ENCODE measurements at regions not wholly inside any gene's neighbourhood (a gene's known extent, or its start where the extent isn't known, plus 50 kb on each side); places are given as distances from the start of the nearest gene placed in this dataset.

DNA sequence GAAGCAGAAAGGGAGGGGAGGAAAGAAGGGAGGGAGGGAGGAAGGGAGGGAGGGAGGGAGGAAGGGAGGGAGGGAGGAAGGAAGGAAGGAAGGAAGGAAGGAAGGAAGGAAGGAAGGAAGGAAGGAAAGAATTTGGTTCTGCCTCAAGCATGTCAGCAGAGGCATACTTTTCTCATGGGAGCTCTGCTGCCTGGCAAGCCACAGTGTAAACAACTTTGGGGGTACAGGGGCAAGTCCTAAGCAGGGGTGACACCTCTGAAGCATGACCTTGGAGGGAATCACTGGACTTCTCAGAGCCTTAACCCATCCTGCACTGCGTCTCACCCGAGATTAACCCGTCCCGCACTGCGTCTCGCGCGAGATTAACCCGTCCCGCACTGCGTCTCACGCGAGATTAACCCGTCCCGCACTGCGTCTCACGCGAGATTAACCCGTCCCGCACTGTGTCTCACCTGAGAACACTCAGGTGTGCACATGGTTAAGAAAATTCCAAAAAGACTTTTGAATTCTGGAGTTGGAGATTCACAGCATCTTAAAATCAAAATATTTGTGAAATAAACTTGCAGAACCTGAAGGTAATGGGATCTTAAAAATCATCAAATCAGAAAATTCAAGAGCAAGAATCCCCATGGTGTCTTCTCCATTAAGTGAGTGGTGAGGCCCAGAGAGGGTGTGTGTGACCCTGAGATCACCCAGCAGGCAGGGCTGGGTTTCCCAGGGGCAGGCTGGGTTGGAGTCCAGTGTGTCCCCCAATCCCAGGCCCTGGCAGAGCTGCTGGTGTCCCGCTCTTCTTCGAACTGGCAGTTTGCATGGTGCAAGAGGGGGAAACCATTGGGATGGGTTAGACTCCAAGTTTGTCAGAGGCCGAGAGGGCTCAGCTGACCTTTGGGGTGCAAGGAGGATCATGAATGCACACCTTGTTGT lies 190.4 kb downstream of the MN1 start:
- no peak overlapping the region for H3K9ac ChIP-seq (ENCODE audit: low read length)
- H3K9me3 ChIP-seq (ENCODE audit: insufficient read depth, low read length): no peaks in the 10 kb centered on the region

DNA sequence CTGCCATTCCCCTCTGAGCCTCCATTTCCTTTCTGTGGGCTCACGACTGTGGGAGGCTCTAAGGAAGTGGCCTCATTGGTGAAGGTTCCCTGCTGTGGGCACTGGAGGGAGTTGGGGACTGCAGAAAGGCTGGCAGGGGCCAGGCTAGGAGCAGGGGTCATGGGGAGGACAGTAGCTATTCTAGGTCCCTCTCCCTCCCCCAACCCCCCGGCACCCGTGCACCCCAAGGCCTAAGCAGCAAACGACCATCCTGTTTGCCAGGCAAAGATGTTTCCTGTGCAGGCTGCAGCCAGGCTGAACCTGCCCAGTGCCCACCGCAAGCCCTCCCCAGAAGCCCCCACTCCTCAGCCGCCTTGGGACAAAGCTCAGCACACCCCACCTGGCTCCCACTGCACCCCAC lies 189.4 kb downstream of the MN1 start:
- no peaks in the 10 kb centered on the region for H4K20me1 ChIP-seq (ENCODE audit: insufficient read depth, low read length)
- H3K79me2 ChIP-seq (ENCODE audit: low read length): no peaks in the 10 kb centered on the region
- H3K27ac ChIP-seq (ENCODE audit: low read length): no peak overlapping the region
- no peak overlapping the region for H3K4me3 ChIP-seq (ENCODE audit: low read length)
- H3K4me1 ChIP-seq (ENCODE audit: low read length): no peaks in the 10 kb centered on the region
- TF ChIP-seq CTCF (IDR thresholded peaks at IDR 0.05; ENCODE audit: low read depth, low read length): no peak
- no peak overlapping the region for H3K4me2 ChIP-seq (ENCODE audit: low read length)
- H2AFZ ChIP-seq (ENCODE audit: low read depth, low read length): no peak overlapping the region
- H3K9ac ChIP-seq (ENCODE audit: low read length): no peak overlapping the region
- no peaks in the 10 kb centered on the region for H3K36me3 ChIP-seq (replicated peaks; ENCODE audit: low read depth, low read length)
- peaks cover 5% of the 10 kb centered on the region; the same call in 1 of the 2 replicates for H3K27me3 ChIP-seq (ENCODE audit: low read depth, low read length)
- H3K9me3 ChIP-seq (ENCODE audit: insufficient read depth, low read length): no peaks in the 10 kb centered on the region

More for the DNA sequence above, 190.4 kb downstream of the MN1 start:
- peaks cover 5% of the 10 kb centered on the region; the same call in 1 of the 2 replicates for H3K27me3 ChIP-seq (ENCODE audit: low read depth, low read length)
- no peaks in the 10 kb centered on the region for H4K20me1 ChIP-seq (ENCODE audit: insufficient read depth, low read length)
- no peaks in the 10 kb centered on the region for H3K4me1 ChIP-seq (ENCODE audit: low read length)
- no peak overlapping the region for H3K27ac ChIP-seq (ENCODE audit: low read length)
- H3K4me3 ChIP-seq (ENCODE audit: low read length): no peak overlapping the region
- no peaks in the 10 kb centered on the region for H3K36me3 ChIP-seq (replicated peaks; ENCODE audit: low read depth, low read length)
- no peaks in the 10 kb centered on the region for H3K79me2 ChIP-seq (ENCODE audit: low read length)
- TF ChIP-seq EZH2phosphoT487 (IDR thresholded peaks at IDR 0.05; ENCODE audit: low read depth): no peak
- TF ChIP-seq CTCF (IDR thresholded peaks at IDR 0.05; ENCODE audit: low read depth, low read length): no peak
- H3K4me2 ChIP-seq (ENCODE audit: low read length): no peak overlapping the region
- no peak overlapping the region for H2AFZ ChIP-seq (ENCODE audit: low read depth, low read length)

DNA sequence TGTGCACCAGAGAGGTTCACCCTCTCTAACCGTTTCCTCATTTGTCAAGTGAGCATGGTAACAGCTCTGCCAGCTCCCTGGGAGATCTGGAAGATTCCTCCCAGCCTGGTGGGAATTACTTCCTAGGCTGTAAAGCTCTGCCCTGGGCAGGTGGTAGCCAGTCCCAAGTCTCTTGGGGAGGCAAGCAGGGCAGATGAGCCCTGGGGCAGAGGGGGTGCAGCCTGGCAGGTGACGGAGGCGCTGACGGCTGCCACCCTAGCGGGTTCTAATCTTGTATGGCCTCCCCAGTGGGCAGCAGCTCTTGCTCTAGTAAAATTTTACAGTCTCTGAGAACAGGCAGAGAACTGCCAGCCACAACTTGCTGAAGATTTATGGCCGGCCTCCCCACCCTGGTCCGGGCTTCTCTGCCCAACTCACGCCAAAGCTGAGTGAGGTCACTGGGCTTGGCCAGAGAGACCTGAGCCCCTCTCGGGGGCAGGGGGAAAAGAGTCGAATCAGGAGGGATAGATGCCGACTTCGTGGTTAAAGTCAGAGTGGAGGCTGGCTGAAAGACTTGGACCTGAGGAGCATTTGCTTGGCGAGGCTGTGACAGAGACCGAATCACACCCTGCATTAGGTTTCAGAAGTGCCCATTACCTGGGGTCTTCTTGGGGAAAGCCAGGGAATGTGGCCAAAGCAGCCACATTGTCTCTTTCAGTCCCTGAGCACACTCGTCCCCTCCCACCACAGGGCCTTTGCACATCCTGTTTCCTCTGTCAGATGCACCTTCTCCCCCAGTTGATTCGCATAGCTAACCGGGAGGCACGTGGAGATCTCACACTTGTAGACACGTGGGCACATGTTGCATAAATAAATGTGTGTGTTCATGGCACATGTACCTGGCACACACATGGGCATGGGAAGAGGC lies 188.2 kb downstream of the MN1 start:
- TF ChIP-seq CTCF (IDR thresholded peaks at IDR 0.05; ENCODE audit: low read depth, low read length) (no peak), EZH2phosphoT487 (IDR thresholded peaks at IDR 0.05; ENCODE audit: low read depth) (no peak)

More for the DNA sequence above, 188.2 kb downstream of the MN1 start:
- no peaks in the 10 kb centered on the region for H3K4me1 ChIP-seq (ENCODE audit: low read length)
- peaks cover 9% of the 10 kb centered on the region; the same call in 1 of the 2 replicates for H3K27me3 ChIP-seq (ENCODE audit: low read depth, low read length)
- H3K36me3 ChIP-seq (replicated peaks; ENCODE audit: low read depth, low read length): no peaks in the 10 kb centered on the region
- H3K9me3 ChIP-seq (ENCODE audit: insufficient read depth, low read length): no peaks in the 10 kb centered on the region
- no peak overlapping the region for H3K27ac ChIP-seq (ENCODE audit: low read length)
- H2AFZ ChIP-seq (ENCODE audit: low read depth, low read length): no peak overlapping the region
- no peak overlapping the region for H3K4me2 ChIP-seq (ENCODE audit: low read length)
- no peak overlapping the region for H3K9ac ChIP-seq (ENCODE audit: low read length)
- H3K4me3 ChIP-seq (ENCODE audit: low read length): no peak overlapping the region
- H4K20me1 ChIP-seq (ENCODE audit: insufficient read depth, low read length): no peaks in the 10 kb centered on the region
- no peaks in the 10 kb centered on the region for H3K79me2 ChIP-seq (ENCODE audit: low read length)
